ENCODE measurements at regions not wholly inside any gene's neighbourhood (a gene's known extent, or its start where the extent isn't known, plus 50 kb on each side); places are given as distances from the start of the nearest gene placed in this dataset.

DNA sequence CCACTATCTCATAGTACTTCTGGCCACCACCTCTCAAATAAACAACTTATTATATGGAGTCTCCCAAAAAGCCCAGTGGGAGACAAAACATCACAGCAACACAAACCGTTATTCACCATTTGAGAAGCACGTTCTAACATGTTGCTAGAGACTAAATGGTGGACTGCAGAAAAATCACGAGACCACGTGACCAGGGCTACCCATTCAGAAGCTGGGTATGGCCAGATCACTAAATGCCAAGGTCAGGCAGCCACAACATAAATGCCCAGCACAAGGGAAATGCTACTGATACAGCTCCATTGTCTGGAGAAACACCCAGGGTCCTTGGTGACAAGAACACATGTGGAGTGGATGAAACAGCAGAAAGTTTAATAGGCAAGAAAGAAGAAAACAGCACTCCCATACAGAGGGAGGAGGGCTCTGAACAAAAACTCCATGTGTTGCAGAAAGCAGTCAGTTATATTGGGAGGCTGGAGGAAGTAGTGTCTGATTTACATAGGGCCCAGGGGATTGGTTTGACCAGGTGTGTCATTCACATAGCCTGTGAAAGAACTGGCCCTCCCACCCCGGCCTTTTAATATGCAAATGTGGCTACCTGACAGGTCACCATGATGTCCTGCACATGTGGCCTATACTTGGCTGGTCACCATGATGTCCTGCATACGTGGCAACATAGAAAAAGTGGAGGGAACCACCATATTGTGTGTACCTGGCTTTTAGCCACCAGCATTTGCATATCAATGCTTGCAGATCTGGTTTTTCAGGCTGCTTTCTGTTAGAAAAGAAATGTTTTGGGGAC, 97.2 kb downstream of the TRIM36 start:
- DNase-seq = no peak

DNA sequence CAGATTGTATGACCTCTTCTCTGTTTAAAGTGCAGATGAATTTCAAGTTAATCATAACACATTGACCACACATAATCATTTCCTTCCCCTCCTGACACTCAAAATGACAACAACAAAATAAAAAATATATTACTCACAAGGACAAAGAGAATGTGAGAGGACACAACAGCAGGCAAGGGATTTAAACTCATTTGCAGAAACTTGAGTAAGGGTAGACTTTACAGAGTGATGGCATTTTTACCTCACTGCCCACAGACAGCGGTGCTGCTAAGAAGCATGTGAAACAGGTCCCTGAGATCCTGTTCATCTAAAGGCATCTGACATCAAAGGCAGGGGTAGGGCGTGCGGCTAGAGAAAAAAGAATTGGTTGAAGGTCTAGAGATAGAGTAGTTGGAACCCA, 99.0 kb downstream of the TRIM36 start:
- no peak for DNase-seq

DNA sequence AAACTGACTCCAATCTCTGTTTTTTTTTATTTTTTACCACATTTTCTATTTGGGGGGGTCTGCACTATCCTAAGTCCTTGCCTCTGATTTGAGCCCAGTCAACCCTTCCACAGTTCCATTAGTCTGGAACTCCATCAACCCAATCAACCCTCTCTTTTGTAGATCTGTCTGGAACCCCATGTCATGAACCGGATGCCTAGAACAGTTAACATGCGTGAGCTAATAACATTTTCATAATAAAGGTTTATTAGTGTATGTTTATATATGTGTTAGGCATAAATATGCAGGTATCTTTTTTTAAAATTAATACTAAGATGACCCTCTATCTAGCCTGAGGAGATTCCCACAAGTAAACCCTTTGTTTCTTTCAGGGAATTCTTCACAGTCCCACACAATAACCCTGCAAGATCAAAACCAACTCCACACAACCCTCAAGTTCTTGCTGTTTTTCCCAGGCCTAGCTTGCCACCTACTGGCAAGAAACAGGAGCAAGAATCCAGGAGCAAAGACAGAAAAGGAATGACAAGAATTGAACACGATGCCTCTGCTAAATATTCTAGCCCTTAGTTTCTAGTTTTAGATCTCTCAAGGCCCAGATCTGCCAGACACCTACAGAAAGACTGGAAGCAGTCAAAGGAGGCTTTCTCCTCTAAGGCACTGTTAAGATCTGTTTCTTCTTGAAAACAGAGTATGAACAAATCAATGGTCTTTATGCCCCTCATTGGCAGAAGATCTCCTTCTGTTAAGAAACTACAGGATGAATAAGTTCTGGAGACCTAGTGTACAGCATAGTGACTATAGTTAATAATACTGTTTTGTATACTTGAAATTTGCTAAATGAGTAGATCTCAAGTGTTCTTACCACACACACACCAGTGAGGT, 100.4 kb downstream of the TRIM36 start:
- DNase-seq = peak in 38 of 56 donors; percentile 1 to 70 (median 14)

DNA sequence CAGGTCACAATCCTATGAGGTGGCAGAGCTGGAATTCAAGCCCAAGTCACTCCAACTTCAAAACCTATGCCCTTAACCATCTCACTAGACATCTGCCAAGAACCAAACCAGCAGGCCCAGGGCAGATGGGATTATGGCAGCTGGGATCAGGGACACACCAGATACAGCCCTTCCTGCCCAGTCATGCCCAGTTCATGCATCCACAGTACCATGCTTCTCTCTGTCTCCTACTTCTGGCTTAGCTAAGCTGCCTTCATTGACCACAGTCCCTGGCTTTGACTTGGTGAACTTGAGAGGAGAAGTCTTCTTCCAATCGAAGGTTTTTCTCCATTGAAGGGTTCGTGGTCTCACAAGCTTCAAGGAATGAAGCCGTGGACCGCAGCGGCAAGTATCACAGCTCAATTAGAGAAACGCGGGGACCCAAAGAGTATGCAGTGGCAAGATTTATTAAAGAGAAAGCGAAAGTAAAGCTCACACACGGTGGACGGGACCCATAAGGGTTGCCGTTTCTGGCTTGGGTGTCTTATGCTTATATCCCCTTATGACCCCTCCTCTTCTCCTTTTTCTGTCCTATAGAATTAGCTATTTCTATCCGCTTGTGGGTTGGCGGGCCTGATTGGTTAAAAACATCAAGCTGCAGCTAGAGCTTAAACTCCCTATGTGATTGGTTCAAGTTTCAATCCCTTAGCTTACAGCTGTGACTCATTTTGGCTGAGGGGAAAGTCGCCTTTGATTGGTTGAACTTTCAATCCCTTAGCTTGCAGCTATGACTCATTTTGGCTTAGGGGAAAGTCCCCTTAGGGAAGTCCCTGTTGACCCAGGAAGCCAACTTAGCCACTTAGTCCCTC, 101.2 kb downstream of the TRIM36 start:
- DNase-seq = no peak

DNA sequence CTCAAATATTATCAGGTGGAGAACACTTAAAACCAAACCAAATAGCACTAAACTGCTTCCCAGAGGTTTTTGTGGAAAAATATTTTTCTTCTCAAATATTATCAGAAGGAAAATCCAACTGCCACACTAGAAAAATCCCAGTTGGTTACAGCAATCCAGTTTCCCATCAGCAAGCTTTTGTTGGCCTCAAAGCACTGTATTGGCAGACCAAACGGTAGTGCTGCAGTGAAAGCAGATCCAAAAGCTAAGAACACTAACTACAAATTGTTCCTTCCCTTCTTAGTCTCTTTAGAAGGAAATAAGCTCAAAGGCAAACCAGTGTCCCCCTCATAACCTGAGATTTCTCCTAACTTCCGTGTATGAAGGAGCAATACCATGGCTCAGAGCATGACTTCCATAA, 105.3 kb downstream of the TRIM36 start:
- DNase-seq = peak in 2 of 56 donors; percentile 1 to 5

DNA sequence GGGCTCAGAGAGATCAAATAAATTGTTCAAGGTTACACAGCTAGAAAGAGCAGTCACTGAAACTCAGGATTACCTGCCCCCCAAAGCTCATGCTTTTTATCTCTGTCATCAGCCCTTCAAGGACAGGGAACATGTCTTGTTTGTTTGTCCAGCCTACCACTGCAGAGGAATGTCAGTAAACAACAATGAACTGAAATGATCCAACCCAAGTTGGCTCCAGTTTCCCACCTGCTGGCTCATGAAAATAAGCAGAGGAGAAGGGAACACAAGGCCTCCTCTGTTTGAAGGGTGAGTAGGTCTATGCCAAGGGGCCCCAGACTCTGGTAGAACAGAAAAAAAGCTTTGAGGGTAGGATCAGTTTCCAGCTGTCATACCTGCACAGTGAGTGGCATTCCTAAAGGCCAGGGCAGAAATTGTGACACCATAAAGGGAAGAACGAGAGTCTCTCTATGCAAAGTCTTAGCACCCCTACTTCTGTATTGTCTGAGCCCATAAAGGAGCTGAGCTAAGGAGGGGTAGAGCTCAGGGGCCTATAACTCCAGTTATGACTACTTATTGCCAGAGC, 115.2 kb downstream of the TRIM36 start:
- no peak for DNase-seq

DNA sequence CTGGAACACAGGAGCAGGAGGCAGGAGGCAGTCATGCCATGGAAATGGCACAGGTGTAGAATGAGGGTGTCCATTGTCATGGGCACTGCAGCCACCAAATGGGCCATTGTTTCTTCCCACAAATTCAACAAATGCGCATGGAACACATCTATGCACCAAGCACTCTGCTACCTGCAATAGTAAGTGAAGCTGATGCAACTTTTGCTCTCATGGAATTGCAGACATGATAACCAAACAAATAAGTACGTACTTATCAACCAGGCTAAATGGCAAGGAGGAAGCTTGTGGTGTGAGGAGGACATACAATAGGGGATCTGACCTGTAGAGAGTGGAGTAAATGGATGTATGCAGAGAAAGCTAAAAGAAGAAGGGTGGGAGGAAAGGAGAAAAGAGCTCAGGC, 116.8 kb downstream of the TRIM36 start:
- no peak for DNase-seq

DNA sequence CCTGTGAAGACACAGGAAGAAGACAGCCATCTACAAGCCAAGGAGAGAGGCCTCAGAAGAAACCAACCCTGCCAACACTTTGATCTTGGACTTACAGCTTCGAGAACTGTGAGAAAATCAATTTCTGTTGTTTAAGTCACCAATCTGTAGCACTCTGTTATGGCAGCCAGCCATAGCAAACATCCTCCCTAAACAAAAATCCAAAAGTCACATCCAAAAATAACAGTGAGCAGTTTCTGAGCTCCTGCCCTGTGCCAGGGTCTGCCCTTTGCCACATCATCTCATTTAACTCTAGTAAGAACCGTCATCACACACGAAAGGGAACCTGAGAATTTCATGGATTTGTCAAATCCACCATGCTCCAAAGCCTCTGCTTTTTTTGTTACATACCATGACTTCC, 118.8 kb downstream of the TRIM36 start:
- no peak for DNase-seq

DNA sequence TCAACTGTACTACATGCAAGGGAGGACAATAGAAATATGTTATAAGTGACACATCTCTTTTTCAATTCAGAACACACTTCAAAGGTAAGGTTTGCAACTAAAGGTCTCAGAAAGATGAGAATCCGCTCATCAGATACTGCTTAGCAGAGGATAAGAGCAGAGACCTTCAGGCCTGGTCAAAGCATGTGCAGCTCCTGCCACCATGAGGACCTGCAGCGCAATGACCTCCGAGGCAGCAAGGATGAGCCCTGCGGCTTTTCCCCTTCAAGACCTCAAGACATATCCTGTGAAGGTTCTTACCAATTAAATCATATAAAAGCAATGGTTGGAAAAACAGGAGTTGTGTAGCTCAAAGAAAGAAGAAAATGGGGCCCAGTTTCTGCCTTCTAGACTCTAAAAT, 135.8 kb downstream of the TRIM36 start:
- peak in 15 of 56 donors; percentile 0 to 35 (median 6) for DNase-seq

DNA sequence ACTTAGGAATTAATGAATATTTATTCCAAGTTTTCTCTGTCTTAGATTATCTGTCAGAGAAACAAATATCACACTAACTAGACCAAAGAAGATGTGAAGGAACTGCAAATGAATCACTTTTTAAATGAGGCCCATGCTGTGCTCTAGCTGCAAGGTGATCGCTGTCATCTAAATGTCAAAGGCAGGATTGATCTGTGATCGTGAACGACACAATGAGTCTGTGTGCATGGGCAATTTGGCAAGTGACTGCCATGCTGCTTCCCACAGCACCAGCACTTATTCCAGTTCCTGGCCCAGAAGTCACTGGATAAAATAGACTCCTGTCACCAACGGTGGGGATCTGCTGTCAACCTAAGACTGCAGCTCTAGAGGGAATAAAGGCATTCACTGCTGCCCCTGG, 141.2 kb downstream of the TRIM36 start:
- no peak for DNase-seq

DNA sequence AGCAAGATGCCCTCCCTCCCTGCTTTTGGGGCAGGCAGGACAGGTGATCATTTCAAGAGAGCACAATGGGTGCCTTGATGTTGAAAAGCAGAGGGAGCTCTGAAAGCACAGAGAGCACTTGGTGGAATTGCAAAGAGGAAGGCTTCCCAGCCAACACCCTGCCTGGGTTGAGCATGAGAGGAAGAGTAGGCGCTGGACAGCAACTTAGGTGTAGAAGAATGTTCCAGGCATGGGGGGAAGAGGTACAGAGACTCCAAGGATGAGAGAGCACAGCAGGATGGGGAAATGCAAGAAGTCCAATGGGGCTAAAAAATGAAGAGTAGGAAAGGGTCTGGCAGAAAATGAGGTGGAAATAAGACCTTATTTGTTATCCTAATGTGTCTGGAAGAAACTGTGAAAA, 144.8 kb downstream of the TRIM36 start:
- no peak for DNase-seq

DNA sequence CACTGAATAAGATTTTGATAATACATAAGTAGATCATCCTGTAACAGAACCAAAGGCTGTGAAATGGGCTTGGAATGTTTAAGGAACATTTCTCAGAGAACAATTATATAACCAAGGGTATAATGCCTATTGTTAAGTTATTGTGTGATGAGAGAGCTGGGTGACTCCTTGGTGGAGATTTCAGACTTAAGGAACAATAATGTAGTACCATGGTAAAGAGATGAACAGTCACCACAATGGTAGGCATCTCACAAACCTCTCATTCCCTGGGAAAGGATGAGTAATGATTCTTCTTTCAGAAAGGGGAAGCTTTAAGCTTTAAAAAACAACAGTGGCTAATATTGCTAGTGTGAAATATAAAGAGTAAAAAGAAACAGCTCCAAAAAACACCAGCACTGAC, 147.4 kb downstream of the TRIM36 start:
- no peak for DNase-seq

DNA sequence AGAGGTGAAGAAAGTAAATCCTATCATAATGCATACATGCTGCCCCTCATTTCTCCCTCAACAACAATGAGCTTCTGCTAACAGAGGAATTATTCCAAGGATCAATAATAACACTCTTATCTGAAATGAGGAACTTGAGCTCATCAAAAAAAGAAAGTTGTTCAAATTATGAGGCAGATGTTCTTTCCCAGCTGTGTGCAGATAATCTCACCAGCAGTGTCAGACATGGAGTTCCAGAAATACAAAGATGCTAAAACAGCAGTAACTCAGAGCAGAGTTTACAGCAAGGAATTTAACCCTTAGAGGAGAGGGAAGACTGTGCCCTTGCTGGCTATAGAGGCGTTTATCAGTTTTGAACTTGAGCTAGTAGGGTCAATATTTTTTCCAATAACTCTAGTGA, 153.1 kb downstream of the TRIM36 start:
- no peak for DNase-seq

DNA sequence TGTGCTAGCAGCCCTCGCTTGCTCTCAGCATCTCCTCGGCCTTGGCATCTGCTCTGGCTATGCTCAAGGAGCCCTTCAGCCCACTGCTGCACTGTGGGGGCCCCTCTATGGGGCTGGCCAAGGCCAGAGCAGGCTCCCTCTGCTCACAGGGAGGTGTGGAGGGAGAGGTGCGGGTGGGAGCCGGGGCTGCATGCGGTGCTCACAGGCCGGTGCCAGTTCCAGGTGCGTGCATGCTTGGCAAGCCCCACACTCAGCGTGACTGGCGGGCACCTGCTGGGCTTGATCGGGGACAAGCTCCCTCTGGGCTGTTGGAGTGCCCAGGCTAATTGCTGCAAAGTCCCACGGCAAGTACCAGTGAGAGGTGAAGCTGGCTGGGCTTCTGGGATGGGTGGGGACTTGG, 170.5 kb downstream of the TRIM36 start:
- DNase-seq = no peak

DNA sequence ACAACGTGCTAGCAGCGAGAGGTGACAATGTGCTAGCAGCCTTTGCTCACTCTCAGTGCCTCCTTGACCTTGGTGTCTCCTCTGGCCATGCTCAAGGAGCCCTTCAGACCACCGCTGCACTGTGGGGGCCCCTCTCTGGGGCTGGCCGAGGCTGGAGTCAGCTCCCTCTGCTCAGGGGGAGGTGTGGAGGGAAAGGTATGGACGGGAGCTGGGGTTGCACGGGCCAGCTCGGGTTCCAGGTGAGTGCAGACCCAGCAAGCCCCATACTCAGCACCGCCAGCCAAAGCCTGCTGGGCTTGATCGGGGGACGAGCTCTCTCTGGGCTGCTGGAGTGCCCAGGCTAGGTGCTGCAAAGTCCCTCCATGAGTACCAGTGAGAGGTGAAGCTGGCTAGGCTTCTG, 180.2 kb downstream of the TRIM36 start:
- no peak for DNase-seq

DNA sequence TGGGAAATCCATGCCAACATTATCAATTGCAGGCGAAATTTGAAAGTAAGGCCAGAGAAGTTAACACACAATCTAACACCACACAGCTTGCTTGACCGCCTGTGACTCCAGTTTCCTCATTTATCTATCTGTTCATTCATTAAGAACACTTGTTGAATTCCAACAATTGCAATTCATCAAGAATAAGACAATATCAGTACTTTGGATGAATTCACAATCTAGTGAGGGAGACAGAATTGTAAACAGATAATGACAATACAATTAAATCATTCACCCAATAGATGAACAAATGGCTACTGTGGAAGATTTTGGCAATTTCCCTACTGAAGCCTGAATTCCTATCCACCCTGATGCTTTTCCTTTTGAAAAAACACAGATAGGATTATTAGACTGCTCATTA, 181.6 kb downstream of the TRIM36 start:
- DNase-seq = no peak

DNA sequence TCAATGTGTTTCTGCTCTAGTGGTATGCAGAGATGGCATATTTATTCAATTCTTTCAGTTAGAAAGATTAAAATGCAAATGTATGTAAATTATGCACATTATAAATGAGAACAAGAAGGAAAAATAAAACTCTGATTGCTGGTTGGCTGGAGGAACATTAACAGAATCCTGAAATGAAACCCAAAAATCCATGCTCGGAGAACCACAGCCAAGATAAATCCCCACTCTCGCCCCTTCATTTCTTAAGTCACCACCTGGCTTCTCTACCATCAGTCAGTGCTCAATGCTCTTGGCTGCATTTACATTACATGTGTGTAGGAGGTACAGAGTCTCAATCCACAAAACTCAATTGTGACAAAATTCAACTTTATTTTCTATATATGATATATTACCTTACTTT, 184.9 kb downstream of the TRIM36 start:
- DNase-seq = no peak

DNA sequence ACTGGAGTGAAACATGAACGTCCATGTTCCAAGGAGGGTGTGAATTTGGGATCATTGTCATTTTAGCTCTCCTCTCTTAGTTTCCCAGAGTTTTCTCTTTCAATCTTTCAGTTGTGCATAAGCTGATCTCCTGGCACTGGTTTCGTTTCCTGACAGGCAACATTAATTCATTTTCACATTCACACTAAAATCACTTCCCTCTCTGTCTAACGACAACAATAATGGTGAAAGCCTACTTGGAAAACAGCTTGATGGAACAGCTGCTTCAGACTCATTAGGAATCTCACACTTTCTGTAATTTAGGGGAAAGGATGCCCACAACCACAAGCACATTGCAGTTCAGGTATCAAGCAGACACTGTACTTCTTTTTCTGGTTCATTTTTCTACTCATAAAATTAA, 188.6 kb downstream of the TRIM36 start:
- DNase-seq = no peak

DNA sequence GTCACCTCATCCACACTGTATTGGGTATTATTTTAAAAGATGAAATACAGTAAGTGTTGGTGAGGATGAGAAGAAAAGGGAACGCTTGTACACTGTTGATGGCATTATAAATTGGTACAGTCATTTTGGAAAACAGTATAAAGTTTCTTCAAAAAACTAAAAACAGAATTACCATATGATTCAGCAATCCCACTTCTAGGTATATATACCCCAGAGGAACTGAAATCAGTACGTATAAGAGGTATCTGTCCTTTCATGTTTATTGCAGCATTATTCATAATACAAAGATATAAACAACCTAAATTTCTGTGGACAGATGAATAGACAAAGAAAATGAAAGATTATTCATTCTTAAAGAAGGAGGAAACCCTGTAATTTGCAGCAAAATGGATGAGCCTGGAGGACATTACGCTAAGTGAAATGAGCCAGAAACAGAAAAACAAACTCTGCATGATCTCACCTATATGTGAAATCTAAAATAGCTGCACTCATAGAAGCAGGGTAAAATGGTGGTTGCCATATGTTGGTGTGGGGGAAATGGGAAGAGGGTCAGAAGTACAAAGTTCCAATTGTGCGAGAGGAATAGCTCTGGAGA, 191.6 kb downstream of the TRIM36 start:
- no peak for DNase-seq

DNA sequence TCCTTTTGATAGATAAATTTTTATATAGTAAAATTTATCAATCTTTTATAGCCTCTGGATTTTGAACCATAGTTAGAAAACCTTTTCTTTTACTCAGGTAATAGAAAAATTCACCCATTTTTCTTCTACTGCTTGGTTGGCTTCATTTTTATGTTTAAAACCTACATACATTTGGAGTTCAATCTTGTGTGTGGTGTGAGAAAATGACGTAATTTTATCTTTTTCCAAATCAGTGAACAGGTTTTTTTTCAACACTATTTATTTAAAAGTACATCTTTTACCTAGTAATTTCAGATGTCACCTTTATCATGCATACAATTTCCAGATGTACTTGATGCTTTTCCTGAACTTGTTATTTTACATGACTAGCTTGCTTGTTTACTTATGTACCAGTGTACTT, 200.2 kb downstream of the TRIM36 start:
- no peak for DNase-seq

DNA sequence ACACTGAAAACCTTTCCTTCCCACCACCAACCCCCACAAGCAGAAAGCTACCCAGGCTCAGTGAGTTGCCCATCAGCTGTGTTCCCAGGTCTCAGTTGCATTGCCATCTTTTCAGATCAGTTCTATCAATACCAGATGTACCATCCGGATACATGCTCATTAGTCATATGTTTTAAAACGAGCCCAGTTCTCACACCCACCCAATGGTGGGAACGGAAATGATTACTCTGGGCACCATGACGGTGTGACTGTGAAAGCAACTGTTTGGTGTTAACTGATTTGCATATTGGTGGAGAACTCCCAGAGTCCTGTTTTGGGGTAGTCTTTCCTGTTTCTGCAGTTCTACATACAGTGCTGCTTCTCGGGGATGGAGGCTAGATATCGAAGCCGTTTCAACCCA, 212.3 kb downstream of the TRIM36 start:
- DNase-seq = peak in 17 of 56 donors; percentile 3 to 67 (median 6)

All from amygdala (tissue), 56 donors.